H1 (cell line): ENCODE measurements at regions not wholly inside any gene's neighbourhood (a gene's known extent, or its start where the extent isn't known, plus 50 kb on each side); places are given as distances from the start of the nearest gene placed in this dataset.
A peak's percentile ranks its signal among the peaks of the same experiment; 100 is the strongest.

ENCODE experiments used
- CTCF ChIA-PET: fragments of 300-600 bp; sonication (Branson Sonifier 250); formaldehyde crosslinking; loops from one replicate; lab custom pipeline; 2021; ENCODE audit not compliant: partially characterized antibody; lab: Charles Lee
- POLR2A ChIA-PET: fragments of 300-600 bp; sonication (Branson Sonifier 250); formaldehyde crosslinking; loops from one replicate; lab custom pipeline; 2021; ENCODE audit warnings: inconsistent platforms; ENCODE audit not compliant: partially characterized antibody; lab: Charles Lee
- DNase-seq, 2 experiments: peaks; one replicate each; pipeline versions ENCODE4 v3.0.0 to v3.0.0-alpha.2; 2010 to 2022; ENCODE audit warnings: low spot score in 2 of 2, low read depth in 1 of 2, mixed read lengths in 1 of 2
- FAIRE-seq: peaks from 2 replicates; lab custom pipeline; 2011; peaks lifted over from hg19 to GRCh38; lab: Jason Lieb, UNC
- H2AFZ ChIP-seq: 2 replicates; pipeline ENCODE4 v1.8.1; 2012; ENCODE audit warnings: low read length, inconsistent platforms
- H2AK5ac ChIP-seq: 2 replicates; pipeline ENCODE4 v1.6.1; 2013; ENCODE audit warnings: low read depth, low read length
- H2BK120ac ChIP-seq: replicated peaks from 2 replicates; pipeline ENCODE3; 2013; ENCODE audit warnings: low read depth, low read length, inconsistent platforms
- H2BK12ac ChIP-seq: 2 replicates; pipeline ENCODE4 v1.6.1; 2013; ENCODE audit warnings: low read depth, low read length
- H2BK15ac ChIP-seq: 2 replicates; pipeline ENCODE4 v1.6.1; 2013; ENCODE audit warnings: low read length
- H2BK20ac ChIP-seq: 2 replicates; pipeline ENCODE4 v1.6.1; 2013; ENCODE audit warnings: low read length
- H2BK5ac ChIP-seq: 2 replicates; pipeline ENCODE4 v1.6.1; 2013; ENCODE audit warnings: low read depth, low read length
- H3K14ac ChIP-seq: 2 replicates; pipeline ENCODE4 v1.6.1; 2013; ENCODE audit warnings: inconsistent platforms; ENCODE audit not compliant: insufficient read length
- H3K18ac ChIP-seq: 2 replicates; pipeline ENCODE4 v1.6.1; 2013; ENCODE audit warnings: low read length; ENCODE audit errors: extremely low read depth
- H3K23ac ChIP-seq: 2 replicates; pipeline ENCODE4 v1.6.1; 2013; ENCODE audit warnings: inconsistent platforms; ENCODE audit not compliant: insufficient read length
- H3K23me2 ChIP-seq: 2 replicates; pipeline ENCODE4 v1.6.1; 2013; ENCODE audit warnings: low read depth, low read length
- H3K27ac ChIP-seq: 2 replicates; pipeline ENCODE4 v1.6.1; 2011; ENCODE audit warnings: low read depth, low read length, inconsistent platforms
- H3K27me3 ChIP-seq, 4 experiments: replicated peaks in 1 of 4; 1 replicate in 1 of 4; 2 replicates in 3 of 4; pipeline versions ENCODE4 v1.6.1 to v1.8.1; 2011 to 2013; ENCODE audit warnings: low read length in 3 of 4, mild to moderate bottlenecking in 3 of 4, inconsistent platforms in 2 of 4, mixed read lengths in 2 of 4, moderate library complexity in 1 of 4; ENCODE audit not compliant: control insufficient read depth in 3 of 4, insufficient read depth in 3 of 4; ENCODE audit errors: extremely low read depth in 1 of 4
- H3K36me3 ChIP-seq, 4 experiments: 2 replicates each; pipeline versions ENCODE4 v1.6.1 to v1.8.1; 2011 to 2013; ENCODE audit warnings: mild to moderate bottlenecking in 4 of 4, low read length in 3 of 4, moderate library complexity in 2 of 4, control low read depth in 1 of 4, inconsistent platforms in 1 of 4; ENCODE audit not compliant: insufficient read depth in 4 of 4, control insufficient read depth in 2 of 4
- H3K4ac ChIP-seq: replicated peaks from 2 replicates; pipeline ENCODE3; 2013; ENCODE audit warnings: low read length, low read depth, mixed read lengths, inconsistent platforms; ENCODE audit not compliant: insufficient read length
- H3K4me1 ChIP-seq, 4 experiments: replicated peaks in 1 of 4; 1 replicate in 1 of 4; 2 replicates in 3 of 4; pipeline versions ENCODE4 v1.6.1 to v1.8.1; 2011 to 2013; ENCODE audit warnings: low read length in 3 of 4, inconsistent platforms in 2 of 4, mixed read lengths in 1 of 4; ENCODE audit not compliant: insufficient read depth in 4 of 4, control insufficient read depth in 3 of 4
- H3K4me2 ChIP-seq, 2 experiments: 2 replicates each; pipeline versions ENCODE4 v1.6.1 to v1.8.1; 2011 to 2013; ENCODE audit warnings: low read depth in 2 of 2, low read length in 2 of 2, control low read depth in 1 of 2, inconsistent platforms in 1 of 2, mild to moderate bottlenecking in 1 of 2; ENCODE audit not compliant: insufficient read depth in 1 of 2
- H3K4me3 ChIP-seq, 4 experiments: fragments of 200-600, 300-600 bp in 1 of 4; sonication (generic), shearing (Covaris generic), sonication (Bioruptor Twin) in 1 of 4; 2 replicates each; pipeline versions ENCODE4 v1.5.1 to v1.8.1; 2011 to 2016; ENCODE audit warnings: low read length in 4 of 4, low read depth in 3 of 4, control low read depth in 2 of 4, inconsistent platforms in 2 of 4, mild to moderate bottlenecking in 2 of 4, mixed read lengths in 1 of 4, moderate library complexity in 1 of 4; ENCODE audit not compliant: insufficient read depth in 2 of 4; ENCODE audit errors: extremely low read depth in 1 of 4
- H3K56ac ChIP-seq: replicated peaks from 2 replicates; pipeline ENCODE3; 2013; ENCODE audit warnings: low read depth, mild to moderate bottlenecking, mixed read lengths, low read length, inconsistent platforms; ENCODE audit not compliant: insufficient read length
- H3K79me1 ChIP-seq: 2 replicates; pipeline ENCODE4 v1.6.1; 2013; ENCODE audit warnings: low read depth, low read length, control low read depth
- H3K79me2 ChIP-seq, 2 experiments: 2 replicates each; pipeline versions ENCODE4 v1.6.1 to v1.8.1; 2012 to 2013; ENCODE audit warnings: low read length in 2 of 2, mild to moderate bottlenecking in 2 of 2, inconsistent platforms in 1 of 2; ENCODE audit not compliant: insufficient read depth in 2 of 2, control insufficient read depth in 1 of 2
- H3K9ac ChIP-seq, 4 experiments: replicated peaks in 1 of 4; 1 replicate in 1 of 4; 2 replicates in 3 of 4; pipeline versions ENCODE4 v1.6.1 to v1.8.1; 2011 to 2013; ENCODE audit warnings: low read depth in 3 of 4, low read length in 3 of 4, control low read depth in 2 of 4, mild to moderate bottlenecking in 2 of 4, moderate library complexity in 2 of 4, inconsistent platforms in 1 of 4; ENCODE audit errors: extremely low read depth in 1 of 4
- H3K9me3 ChIP-seq, 2 experiments: 2 replicates each; pipeline versions ENCODE4 v1.6.1 to v1.8.1; 2012 to 2013; ENCODE audit warnings: mild to moderate bottlenecking in 2 of 2, moderate library complexity in 2 of 2, control low read depth in 1 of 2, inconsistent platforms in 1 of 2, low read depth in 1 of 2, low read length in 1 of 2, mixed read lengths in 1 of 2; ENCODE audit not compliant: insufficient read depth in 2 of 2
- H4K20me1 ChIP-seq, 2 experiments: replicated peaks in 1 of 2; 2 replicates each; pipeline versions ENCODE3 to v1.8.1; 2011 to 2013; ENCODE audit warnings: inconsistent platforms in 2 of 2, low read length in 2 of 2, mild to moderate bottlenecking in 1 of 2; ENCODE audit not compliant: insufficient read depth in 2 of 2, control insufficient read depth in 1 of 2
- H4K5ac ChIP-seq: 2 replicates; pipeline ENCODE4 v1.6.1; 2013; ENCODE audit warnings: low read length, low read depth, mixed read lengths, inconsistent platforms; ENCODE audit not compliant: insufficient read length
- H4K8ac ChIP-seq: 2 replicates; pipeline ENCODE4 v1.8.0; 2013; ENCODE audit warnings: mild to moderate bottlenecking, moderate library complexity, low read length, inconsistent platforms; ENCODE audit not compliant: insufficient read depth; ENCODE audit errors: extremely low read depth
- H4K91ac ChIP-seq: replicated peaks from 2 replicates; pipeline ENCODE3; 2013; ENCODE audit warnings: low read length, mixed read lengths, inconsistent platforms; ENCODE audit not compliant: insufficient read length
- CREB1 ChIP-seq: IDR thresholded peaks from 2 replicates; pipeline ENCODE4 v1.6.1; 2012; ENCODE audit warnings: inconsistent platforms
- EGR1 ChIP-seq: IDR thresholded peaks from 2 replicates; pipeline ENCODE4 v1.6.1; 2011; ENCODE audit warnings: low read depth, low read length, borderline replicate concordance
- FOSL1 ChIP-seq: IDR thresholded peaks from 2 replicates; pipeline ENCODE4 v1.6.1; 2011; ENCODE audit warnings: mild to moderate bottlenecking, low read depth, low read length, moderate library complexity; ENCODE audit not compliant: insufficient read depth
- GTF2F1 ChIP-seq: IDR thresholded peaks from 2 replicates; pipeline ENCODE4 v1.6.1; 2012; ENCODE audit warnings: low read depth, low read length, improper control_type of control experiment, borderline replicate concordance
- HDAC2 ChIP-seq, 2 experiments: fragments of 300-600 bp in 1 of 2; sonication (generic) in 1 of 2; IDR thresholded peaks; 2 replicates each; pipeline ENCODE4 v1.6.1; 2011 to 2012; ENCODE audit warnings: low read depth in 2 of 2, low read length in 2 of 2, mild to moderate bottlenecking in 2 of 2, moderate library complexity in 2 of 2, borderline replicate concordance in 1 of 2, inconsistent platforms in 1 of 2
- KDM5A ChIP-seq: fragments of 200-600 bp; IDR thresholded peaks from 2 replicates; pipeline ENCODE4 v1.7.1; 2012; ENCODE audit warnings: mild to moderate bottlenecking, low read length, inconsistent platforms, mixed read lengths
- NANOG ChIP-seq: IDR thresholded peaks from 2 replicates; pipeline ENCODE4 v1.6.1; 2011; ENCODE audit warnings: low read length, low read depth, mild to moderate bottlenecking, inconsistent platforms; ENCODE audit not compliant: insufficient read depth, poor library complexity, severe bottlenecking
- POU5F1 ChIP-seq: IDR thresholded peaks from 2 replicates; pipeline ENCODE4 v1.6.1; 2011; ENCODE audit warnings: low read depth, mild to moderate bottlenecking, low read length, moderate library complexity
- RFX5 ChIP-seq: IDR thresholded peaks from 2 replicates; pipeline ENCODE4 v1.6.1; 2011; ENCODE audit warnings: low read depth, low read length, improper control_type of control experiment, borderline replicate concordance
- RNF2 ChIP-seq: fragments of 200-900, 300-1000 bp; sonication (generic); IDR thresholded peaks from 2 replicates; pipeline ENCODE4 v1.7.1; 2016; ENCODE audit warnings: borderline replicate concordance, low read depth, mild to moderate bottlenecking, antibody characterized with exemption, low read length; ENCODE audit not compliant: poor library complexity, severe bottlenecking; ENCODE audit errors: missing control alignments
- SP1 ChIP-seq: IDR thresholded peaks from 2 replicates; pipeline ENCODE4 v1.6.1; 2011; ENCODE audit warnings: low read depth, low read length
- SUZ12 ChIP-seq: fragments of 200-600 bp; sonication (generic); IDR thresholded peaks from 2 replicates; pipeline ENCODE4 v1.6.1; 2012; ENCODE audit warnings: mild to moderate bottlenecking, inconsistent platforms, low read length, moderate library complexity, mixed read lengths
- YY1 ChIP-seq: IDR thresholded peaks from 2 replicates; pipeline ENCODE4 v1.6.1; 2011; ENCODE audit warnings: low read depth, mild to moderate bottlenecking, low read length
- ZNF274 ChIP-seq: IDR thresholded peaks from 2 replicates; pipeline ENCODE4 v1.7.0; 2012; ENCODE audit warnings: low read length, borderline replicate concordance; ENCODE audit errors: extremely low read depth
- WGBS, 2 experiments: shearing (Covaris generic) in 1 of 2; methylation state at CpG; one replicate each; pipeline versions ENCODE4 v1.1.6 to v1.1.7; 2013 to 2015; ENCODE audit warnings: low lambda C conversion rate in 2 of 2, mixed read lengths in 2 of 2, inconsistent platforms in 1 of 2, low coverage in 1 of 2, missing lambda C conversion rate in 1 of 2; ENCODE audit not compliant: insufficient replicate concordance in 2 of 2, insufficient coverage in 1 of 2, insufficient read length in 1 of 2; ENCODE audit errors: extremely low coverage in 1 of 2, missing lambda C conversion rate in 1 of 2; 5-methylcytosine and 5-hydroxymethylcytosine counted together

- H2BK20ac ChIP-seq, result no peak overlapping the region
- no peaks in the 10 kb centered on the region for H3K9me3 ChIP-seq
- ChIA-PET POLR2A (interaction anchor here (1.0 to 2.3 kb wide), 6 partner anchors 10 to 156 kb away, joined by 3 to 7 read pairs (median 3); partner anchors contain the start of gene SOX4), CTCF (interaction anchor here (1.0 kb wide), 1 partner anchor 11 kb away, joined by 3 read pairs; no protein-coding TSS in a partner anchor)
- peak overlapping the region; percentile 36 for H3K18ac ChIP-seq
- H3K79me1 ChIP-seq, result peaks cover 4% of the 10 kb centered on the region
- H3K27ac ChIP-seq, result no peak overlapping the region
- no peak overlapping the region for H4K91ac ChIP-seq
- no peak overlapping the region for H4K5ac ChIP-seq
- DNase-seq, result no peak
- no peak for FAIRE-seq
- no peak overlapping the region for H3K23ac ChIP-seq
- no peaks in the 10 kb centered on the region for H3K27me3 ChIP-seq
- H2BK5ac ChIP-seq, result no peak overlapping the region; the same call in 1 of the 2 replicates
- no peak overlapping the region for H2BK15ac ChIP-seq
- no peak overlapping the region for H3K56ac ChIP-seq
- peaks cover 0 to 3% (median 1%) of the 10 kb centered on the region in 4 experiments; a peak in 2 of 8 replicates for H3K36me3 ChIP-seq
- no peaks in the 10 kb centered on the region for H3K23me2 ChIP-seq
- no peak overlapping the region for H2BK12ac ChIP-seq
- H2AK5ac ChIP-seq, result no peak overlapping the region
- no peak overlapping the region for H4K8ac ChIP-seq
- H3K4ac ChIP-seq, result no peak overlapping the region
- H3K4me3 ChIP-seq, result no peak overlapping the region; a peak in 1 of 8 replicates
- no peak overlapping the region for H2AFZ ChIP-seq
- H3K4me2 ChIP-seq, result peak overlapping the region; percentile 10 to 51; a peak in 3 of 4 replicates
- WGBS, 2 experiments, result 70% methylated on average over 2 of the region's 2 CpGs; no CpG with 5 or more reads in 1 of the 2 experiments
- no peak overlapping the region for H3K9ac ChIP-seq
- peaks cover 16 to 95% of the 10 kb centered on the region in 2 experiments for H3K79me2 ChIP-seq
- no peak overlapping the region for H3K14ac ChIP-seq
- peaks cover 0 to 5% of the 10 kb centered on the region in 2 experiments for H4K20me1 ChIP-seq
- no peak overlapping the region for H2BK120ac ChIP-seq
- peaks cover 0 to 36% (median 29%) of the 10 kb centered on the region in 4 experiments; a peak in 6 of 7 replicates for H3K4me1 ChIP-seq
- TF ChIP-seq YY1 (no peak), KDM5A (no peak), CREB1 (no peak), RNF2 (no peak), NANOG (no peak), ZNF274 (no peak), HDAC2 (IDR thresholded peaks at IDR 0.05; ENCODE audit: borderline replicate concordance in 1 of 2, low read depth in 2 of 2, low read length in 2 of 2) (no peak), SUZ12 (no peak), GTF2F1 (no peak), SP1 (no peak), RFX5 (no peak), EGR1 (no peak), FOSL1 (no peak), POU5F1 (no peak)
Measured at GRCh38 chr6:21749754-21750153, 156.2 kb downstream of the SOX4 start.
